Mucosa of descending colon (tissue), 3 donors: ENCODE measurements at regions not wholly inside any gene's neighbourhood (a gene's known extent, or its start where the extent isn't known, plus 50 kb on each side); places are given as distances from the start of the nearest gene placed in this dataset.

Experiments
- ATAC-seq: fragments of 200-7000 bp; cut with Tn5 transposase; one replicate; pipeline ENCODE4 v1.9.1; 2020; ENCODE audit warnings: mild to moderate bottlenecking, moderate library complexity
- DNase-seq, 3 donors: peaks; one replicate each; pipeline ENCODE4 v3.0.0-alpha.2; 2020
- H3K36me3 ChIP-seq: fragments of 200-600 bp; one replicate; pipeline ENCODE4 v1.8.0; 2021; ENCODE audit warnings: low read depth, mild to moderate bottlenecking
- H3K4me1 ChIP-seq: fragments of 200-600 bp; one replicate; pipeline ENCODE4 v1.8.0; 2021; ENCODE audit warnings: low read depth, mild to moderate bottlenecking
- H3K4me3 ChIP-seq: fragments of 200-600 bp; one replicate; pipeline ENCODE4 v1.8.0; 2021; ENCODE audit warnings: mild to moderate bottlenecking
- H3K9me3 ChIP-seq: fragments of 200-600 bp; one replicate; pipeline ENCODE4 v1.8.0; 2021; ENCODE audit warnings: mild to moderate bottlenecking
- CTCF ChIP-seq: fragments of 200-600 bp; IDR thresholded peaks from one replicate; pipeline ENCODE4 v1.8.0; 2022; ENCODE audit warnings: antibody characterized with exemption, mild to moderate bottlenecking
- intact Hi-C, 2 donors: fragments of 100-400 bp; cut with DNase I in 1 of 2; cut with micrococcal nuclease in 1 of 2; formaldehyde crosslinking; loops; one replicate each; pipeline versions ENCODE4 v1.11.0 to v1.11.1; 2022; cut with DNase I, micrococcal nuclease
- donor health status: DM: no; HTN: no; CAD: no; lungs with moderate emphysema.
- donor health status: DM: no; HTN: no; CAD: no.
- donor health status: DM: no; HTN: yes; CAD: no.

DNA sequence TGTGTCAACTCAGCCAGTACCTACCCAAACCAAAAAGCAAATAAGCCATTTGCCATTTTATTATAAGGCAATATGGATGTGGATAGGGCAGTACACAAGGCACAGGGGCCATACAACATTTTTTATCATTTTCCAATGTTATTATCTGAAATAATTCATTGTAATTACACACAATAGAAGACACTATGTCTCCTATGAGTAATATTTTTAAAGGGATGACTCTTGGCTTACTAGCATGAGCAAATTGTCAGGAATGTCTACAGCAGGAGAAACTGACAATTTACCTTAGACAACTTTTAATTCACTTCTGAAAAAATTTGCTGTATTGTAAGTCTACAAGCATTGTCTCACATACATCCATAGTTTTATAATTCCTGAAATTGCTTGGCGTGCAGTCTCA lies 1193.9 kb upstream of the CELF4 start:
- Histone ChIP-seq H3K9me3 (peaks cover 15% of the 10 kb centered on the region), H3K4me1 (no peaks in the 10 kb centered on the region), H3K4me3 (no peak overlapping the region), H3K36me3 (no peaks in the 10 kb centered on the region)
- intact Hi-C loops: no loop called here
- no peak for ATAC-seq
- no peak for DNase-seq
- no peak for TF ChIP-seq CTCF

GRCh38 chr18:38756436-38756835 lies 1190.8 kb upstream of the CELF4 start:
- intact Hi-C loops: no loop called here
- DNase-seq (no peak), ATAC-seq (no peak)
- H3K36me3 ChIP-seq: no peaks in the 10 kb centered on the region
- no peak for TF ChIP-seq CTCF
- no peak overlapping the region for H3K4me3 ChIP-seq
- H3K4me1 ChIP-seq: no peaks in the 10 kb centered on the region
- H3K9me3 ChIP-seq: peaks cover 19% of the 10 kb centered on the region

GRCh38 chr18:38752430-38752829 lies 1186.8 kb upstream of the CELF4 start:
- no peak for DNase-seq
- ATAC-seq: no peak

DNA sequence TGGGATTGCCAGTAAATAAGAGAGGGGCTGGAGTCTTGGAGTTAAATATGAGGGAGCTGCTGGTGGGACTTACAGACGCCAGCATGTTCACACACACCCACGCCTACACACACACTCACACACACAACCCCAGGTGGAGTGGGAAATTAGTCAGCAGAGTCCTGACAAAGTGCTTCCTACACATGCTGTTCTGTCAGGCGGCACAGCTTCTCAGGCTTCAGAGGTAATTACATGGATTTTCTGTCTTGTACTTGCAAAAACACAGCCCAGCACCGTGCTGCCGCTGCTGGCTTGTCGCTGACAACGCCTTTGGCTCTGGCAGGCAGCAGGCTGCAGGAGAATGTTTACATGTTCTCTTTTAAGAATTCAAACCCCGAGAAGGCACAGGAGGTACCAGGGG lies 1186.3 kb upstream of the CELF4 start:
- DNase-seq: no peak
- no peak overlapping the region for H3K4me3 ChIP-seq
- intact Hi-C loops: no loop called here
- ATAC-seq: no peak
- no peaks in the 10 kb centered on the region for H3K36me3 ChIP-seq
- TF ChIP-seq CTCF: no peak
- peaks cover 13% of the 10 kb centered on the region for H3K9me3 ChIP-seq
- no peaks in the 10 kb centered on the region for H3K4me1 ChIP-seq

More at GRCh38 chr18:38752430-38752829, 1186.8 kb upstream of the CELF4 start:
- intact Hi-C loops: no loop called here
- TF ChIP-seq CTCF: no peak
- Histone ChIP-seq H3K9me3 (peaks cover 13% of the 10 kb centered on the region), H3K4me1 (no peaks in the 10 kb centered on the region), H3K36me3 (no peaks in the 10 kb centered on the region), H3K4me3 (no peak overlapping the region)

- ATAC-seq (no peak), DNase-seq (no peak)
- Histone ChIP-seq H3K9me3 (peaks cover 13% of the 10 kb centered on the region), H3K36me3 (no peaks in the 10 kb centered on the region), H3K4me1 (no peaks in the 10 kb centered on the region), H3K4me3 (no peak overlapping the region)
- intact Hi-C loops: no loop called here
- TF ChIP-seq CTCF: no peak
Measured at GRCh38 chr18:38751211-38751610, 1185.6 kb upstream of the CELF4 start.

GRCh38 chr18:38750751-38751150 lies 1185.2 kb upstream of the CELF4 start:
- Histone ChIP-seq H3K4me3 (no peak overlapping the region), H3K9me3 (peaks cover 13% of the 10 kb centered on the region), H3K4me1 (no peaks in the 10 kb centered on the region), H3K36me3 (no peaks in the 10 kb centered on the region)
- no peak for ATAC-seq
- no peak for TF ChIP-seq CTCF
- no peak for DNase-seq
- intact Hi-C loops: no loop called here
